ENCODE measurements at regions not wholly inside any gene's neighbourhood (a gene's known extent, or its start where the extent isn't known, plus 50 kb on each side); places are given as distances from the start of the nearest gene placed in this dataset.

- H3K4me3 ChIP-seq = no peak overlapping the region
- TF ChIP-seq POLR2A (IDR thresholded peaks at IDR 0.05) (no peak), CTCF (IDR thresholded peaks at IDR 0.05) (no peak), POLR2AphosphoS5 (IDR thresholded peaks at IDR 0.05; ENCODE audit: insufficient read depth in 1 of 2, low read depth in 1 of 2) (no peak)
- no peaks in the 10 kb centered on the region for H3K27me3 ChIP-seq
- no peaks in the 10 kb centered on the region for H3K4me1 ChIP-seq
- no peak overlapping the region for H3K27ac ChIP-seq
- no peak for DNase-seq (ENCODE audit: extremely low spot score in 2 of 2)
- no peaks in the 10 kb centered on the region for H3K36me3 ChIP-seq
- intact Hi-C loops (cut with DNase I) = no loop called here
- no peaks in the 10 kb centered on the region for H3K9me3 ChIP-seq
Observed at GRCh38 chr15:35926007-35926380, 380.0 kb upstream of the DPH6 start.

GRCh38 chr15:35928847-35929246 lies 382.9 kb upstream of the DPH6 start:
- no peaks in the 10 kb centered on the region for H3K27me3 ChIP-seq
- TF ChIP-seq POLR2A (IDR thresholded peaks at IDR 0.05) = no peak
- no peak for TF ChIP-seq POLR2AphosphoS5 (IDR thresholded peaks at IDR 0.05; ENCODE audit: insufficient read depth in 1 of 2, low read depth in 1 of 2)
- no peak for TF ChIP-seq CTCF (IDR thresholded peaks at IDR 0.05)
- H3K9me3 ChIP-seq = no peaks in the 10 kb centered on the region
- intact Hi-C loops (cut with DNase I) = no loop called here
- H3K4me1 ChIP-seq = no peaks in the 10 kb centered on the region
- H3K27ac ChIP-seq = no peak overlapping the region
- DNase-seq (ENCODE audit: extremely low spot score in 2 of 2) = no peak
- no peak overlapping the region for H3K4me3 ChIP-seq
- H3K36me3 ChIP-seq = no peaks in the 10 kb centered on the region

GRCh38 chr15:35929740-35930444 lies 383.9 kb upstream of the DPH6 start:
- no peak for TF ChIP-seq CTCF (IDR thresholded peaks at IDR 0.05)
- no peak for TF ChIP-seq POLR2AphosphoS5 (IDR thresholded peaks at IDR 0.05; ENCODE audit: insufficient read depth in 1 of 2, low read depth in 1 of 2)
- no peak for TF ChIP-seq POLR2A (IDR thresholded peaks at IDR 0.05)
- no peaks in the 10 kb centered on the region for H3K36me3 ChIP-seq
- H3K9me3 ChIP-seq = no peaks in the 10 kb centered on the region
- no peak for DNase-seq (ENCODE audit: extremely low spot score in 2 of 2)
- H3K4me3 ChIP-seq = no peak overlapping the region
- no peak overlapping the region for H3K27ac ChIP-seq
- intact Hi-C loops (cut with DNase I) = no loop called here
- no peaks in the 10 kb centered on the region for H3K4me1 ChIP-seq
- H3K27me3 ChIP-seq = no peaks in the 10 kb centered on the region

GRCh38 chr15:35931799-35932341 lies 385.9 kb upstream of the DPH6 start:
- Histone ChIP-seq H3K27me3 (no peaks in the 10 kb centered on the region), H3K36me3 (no peaks in the 10 kb centered on the region), H3K9me3 (no peaks in the 10 kb centered on the region), H3K4me1 (no peaks in the 10 kb centered on the region), H3K27ac (no peak overlapping the region), H3K4me3 (no peak overlapping the region)
- no peak for DNase-seq (ENCODE audit: extremely low spot score in 2 of 2)
- intact Hi-C loops (cut with DNase I) = no loop called here
- TF ChIP-seq CTCF (IDR thresholded peaks at IDR 0.05) (no peak), POLR2AphosphoS5 (IDR thresholded peaks at IDR 0.05; ENCODE audit: insufficient read depth in 1 of 2, low read depth in 1 of 2) (no peak), POLR2A (IDR thresholded peaks at IDR 0.05) (no peak)

- no peaks in the 10 kb centered on the region for H3K36me3 ChIP-seq
- no peaks in the 10 kb centered on the region for H3K4me1 ChIP-seq
- TF ChIP-seq CTCF (IDR thresholded peaks at IDR 0.05) (no peak), POLR2AphosphoS5 (IDR thresholded peaks at IDR 0.05; ENCODE audit: insufficient read depth in 1 of 2, low read depth in 1 of 2) (no peak), POLR2A (IDR thresholded peaks at IDR 0.05) (no peak)
- H3K9me3 ChIP-seq = no peaks in the 10 kb centered on the region
- DNase-seq (ENCODE audit: extremely low spot score in 2 of 2) = no peak
- no peak overlapping the region for H3K27ac ChIP-seq
- H3K27me3 ChIP-seq = no peaks in the 10 kb centered on the region
- H3K4me3 ChIP-seq = no peak overlapping the region
- intact Hi-C loops (cut with DNase I) = no loop called here
Observed at GRCh38 chr15:35932531-35932930, 386.6 kb upstream of the DPH6 start.

Data from vagina (tissue), 2 donors.